Colonic mucosa (tissue), 4 donors: ENCODE measurements at regions not wholly inside any gene's neighbourhood (a gene's known extent, or its start where the extent isn't known, plus 50 kb on each side); places are given as distances from the start of the nearest gene placed in this dataset.

Experiments used
- DNase-seq: peaks from one replicate; pipeline ENCODE4 v3.0.0-alpha.2; 2020
- H3K27ac ChIP-seq: fragments of 200-600 bp; one replicate; pipeline ENCODE4 v1.8.0; 2021
- H3K27me3 ChIP-seq: fragments of 200-600 bp; one replicate; pipeline ENCODE4 v1.8.0; 2021
- H3K36me3 ChIP-seq: fragments of 200-600 bp; one replicate; pipeline ENCODE4 v1.8.0; 2021
- H3K4me1 ChIP-seq: fragments of 200-600 bp; one replicate; pipeline ENCODE4 v1.8.0; 2021; ENCODE audit warnings: mild to moderate bottlenecking
- H3K4me3 ChIP-seq: fragments of 200-600 bp; one replicate; pipeline ENCODE4 v1.8.0; 2021
- H3K9ac ChIP-seq, 2 donors: one replicate each; pipeline ENCODE4 v1.7.0; 2013; ENCODE audit warnings: control low read depth in 2 of 2, low read depth in 2 of 2, low read length in 2 of 2
- H3K9me3 ChIP-seq: fragments of 200-600 bp; one replicate; pipeline ENCODE4 v1.8.0; 2021
- intact Hi-C: fragments of 100-400 bp; cut with DNase I; formaldehyde crosslinking; loops from one replicate; pipeline ENCODE4 v1.14.1; 2022
- TF ChIP-seq, protein P1 (sequence below): fragments of 200-600 bp; IDR thresholded peaks from one replicate; pipeline ENCODE4 v1.8.0; 2022; ENCODE audit warnings: antibody characterized with exemption, mild to moderate bottlenecking
- donor health status: healthy.
- donor health status: DM: no; HTN: no; CAD: no.
- donor health status: DM: no; HTN: no; CAD: no.

DNA sequence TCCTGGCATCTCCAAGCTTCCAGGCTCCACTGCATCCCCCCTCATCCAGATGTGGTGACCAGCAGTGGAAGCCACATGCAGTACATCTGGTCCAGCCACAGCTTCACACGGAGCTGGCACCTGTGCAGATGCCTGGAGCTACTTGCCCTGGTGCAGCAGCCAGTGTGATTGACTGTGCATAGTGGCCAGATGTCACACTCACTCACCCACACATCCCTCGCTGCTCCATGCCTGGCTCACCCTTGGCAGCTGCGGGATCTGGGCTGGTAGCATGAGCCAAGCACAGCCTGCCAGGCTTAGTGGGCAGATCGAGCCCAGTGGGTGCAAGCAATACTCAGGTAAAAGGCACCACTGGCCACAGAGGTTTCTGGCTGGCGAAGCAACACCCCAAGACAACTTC lies 398.0 kb upstream of the CNTN4 start:
- Histone ChIP-seq H3K36me3 (no peaks in the 10 kb centered on the region), H3K9me3 (no peaks in the 10 kb centered on the region), H3K4me3 (no peak overlapping the region), H3K27me3 (no peaks in the 10 kb centered on the region), H3K27ac (no peak overlapping the region), H3K4me1 (no peaks in the 10 kb centered on the region), H3K9ac (no peak overlapping the region)
- DNase-seq: no peak
- TF ChIP-seq, protein P1, sequence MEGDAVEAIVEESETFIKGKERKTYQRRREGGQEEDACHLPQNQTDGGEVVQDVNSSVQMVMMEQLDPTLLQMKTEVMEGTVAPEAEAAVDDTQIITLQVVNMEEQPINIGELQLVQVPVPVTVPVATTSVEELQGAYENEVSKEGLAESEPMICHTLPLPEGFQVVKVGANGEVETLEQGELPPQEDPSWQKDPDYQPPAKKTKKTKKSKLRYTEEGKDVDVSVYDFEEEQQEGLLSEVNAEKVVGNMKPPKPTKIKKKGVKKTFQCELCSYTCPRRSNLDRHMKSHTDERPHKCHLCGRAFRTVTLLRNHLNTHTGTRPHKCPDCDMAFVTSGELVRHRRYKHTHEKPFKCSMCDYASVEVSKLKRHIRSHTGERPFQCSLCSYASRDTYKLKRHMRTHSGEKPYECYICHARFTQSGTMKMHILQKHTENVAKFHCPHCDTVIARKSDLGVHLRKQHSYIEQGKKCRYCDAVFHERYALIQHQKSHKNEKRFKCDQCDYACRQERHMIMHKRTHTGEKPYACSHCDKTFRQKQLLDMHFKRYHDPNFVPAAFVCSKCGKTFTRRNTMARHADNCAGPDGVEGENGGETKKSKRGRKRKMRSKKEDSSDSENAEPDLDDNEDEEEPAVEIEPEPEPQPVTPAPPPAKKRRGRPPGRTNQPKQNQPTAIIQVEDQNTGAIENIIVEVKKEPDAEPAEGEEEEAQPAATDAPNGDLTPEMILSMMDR: no peak
- intact Hi-C loops: no loop called here

DNA sequence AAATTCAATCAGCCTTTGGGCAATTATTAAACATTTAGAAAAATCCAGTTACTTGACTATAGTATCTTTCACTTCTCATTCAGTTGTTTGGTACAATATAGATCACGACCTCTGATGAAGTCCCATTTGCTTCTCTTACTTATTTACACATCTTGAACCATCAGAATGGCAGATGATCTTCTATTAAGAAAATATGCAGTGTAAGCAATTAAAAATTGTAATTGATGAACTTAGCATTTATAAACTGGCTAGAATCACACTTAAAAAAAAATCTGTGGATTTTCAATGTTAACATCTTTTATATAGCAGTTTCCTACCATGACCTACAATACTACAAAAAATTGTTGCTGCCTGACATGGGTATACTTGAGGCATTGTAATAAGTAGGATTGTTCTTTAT lies 395.5 kb upstream of the CNTN4 start:
- H3K9me3 ChIP-seq: no peaks in the 10 kb centered on the region
- H3K9ac ChIP-seq: no peak overlapping the region
- no peak for DNase-seq
- no peaks in the 10 kb centered on the region for H3K27me3 ChIP-seq
- intact Hi-C loops: no loop called here
- H3K36me3 ChIP-seq: no peaks in the 10 kb centered on the region
- H3K27ac ChIP-seq: no peak overlapping the region
- H3K4me3 ChIP-seq: no peak overlapping the region
- no peaks in the 10 kb centered on the region for H3K4me1 ChIP-seq
- TF ChIP-seq, protein P1: no peak

DNA sequence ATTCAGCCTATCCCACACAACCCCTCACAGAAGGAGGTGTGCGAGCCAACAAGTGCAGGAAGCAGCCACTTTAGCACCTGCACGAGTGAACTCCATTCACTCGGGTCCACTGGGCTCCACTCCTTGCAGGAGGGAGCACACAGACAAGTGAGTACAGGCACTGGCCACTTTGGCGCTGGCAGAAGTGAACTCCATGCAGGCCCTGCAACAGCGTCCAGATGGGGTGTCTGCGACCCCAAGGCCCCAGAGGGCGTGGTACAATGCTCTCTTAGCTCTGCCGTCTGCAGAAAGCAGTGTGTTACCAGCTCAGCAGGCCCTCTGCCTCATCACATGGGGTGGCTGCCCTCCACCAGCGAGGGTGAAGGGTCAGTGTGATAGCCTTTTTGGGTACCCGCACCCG lies 388.0 kb upstream of the CNTN4 start:
- Histone ChIP-seq H3K4me3 (no peak overlapping the region), H3K9ac (no peak overlapping the region), H3K36me3 (no peaks in the 10 kb centered on the region), H3K4me1 (no peaks in the 10 kb centered on the region), H3K27ac (no peak overlapping the region), H3K27me3 (no peaks in the 10 kb centered on the region), H3K9me3 (no peaks in the 10 kb centered on the region)
- intact Hi-C loops: no loop called here
- DNase-seq: no peak
- TF ChIP-seq, protein P1: no peak

DNA sequence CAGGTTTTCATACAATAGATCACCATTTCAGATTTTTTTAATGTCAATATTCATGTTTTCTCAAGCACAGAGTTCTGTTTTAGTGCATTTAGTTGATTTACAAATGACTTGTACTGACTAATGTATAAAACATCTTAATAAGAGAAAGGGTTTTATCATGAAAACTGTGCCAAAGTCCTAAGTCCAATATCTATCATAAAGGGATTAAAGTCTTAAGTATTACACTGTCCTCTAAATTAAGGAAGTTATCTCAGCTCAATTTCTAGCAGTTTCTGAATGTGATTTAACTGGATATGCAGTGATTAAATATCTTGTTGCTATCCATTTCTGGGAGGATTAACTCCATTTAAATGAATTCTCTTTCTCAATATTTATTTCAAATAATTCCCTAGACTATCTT lies 381.1 kb upstream of the CNTN4 start:
- intact Hi-C loops: no loop called here
- no peak for DNase-seq
- no peak overlapping the region for H3K27ac ChIP-seq
- H3K9ac ChIP-seq: no peak overlapping the region
- no peaks in the 10 kb centered on the region for H3K27me3 ChIP-seq
- no peaks in the 10 kb centered on the region for H3K36me3 ChIP-seq
- no peaks in the 10 kb centered on the region for H3K9me3 ChIP-seq
- TF ChIP-seq, protein P1: no peak
- H3K4me3 ChIP-seq: no peak overlapping the region
- H3K4me1 ChIP-seq: no peaks in the 10 kb centered on the region

DNA sequence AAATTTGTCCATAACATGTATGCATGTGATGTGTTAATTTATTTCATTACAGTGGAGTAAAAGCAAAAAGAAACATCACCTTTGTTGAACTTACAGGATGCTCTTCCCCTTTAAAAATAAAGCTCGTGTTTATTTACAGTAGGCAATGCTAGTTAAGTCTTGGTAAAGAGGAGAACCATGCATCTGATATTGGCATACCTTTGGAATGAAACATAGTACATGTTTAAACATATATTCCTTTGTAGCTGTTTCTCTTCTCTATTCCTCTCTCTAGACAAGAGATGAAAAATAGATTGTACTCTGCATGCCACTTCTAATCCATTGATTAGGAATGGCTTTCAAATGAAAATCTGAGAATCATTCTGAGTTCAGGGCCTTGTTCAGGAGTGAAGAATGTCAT lies 374.9 kb upstream of the CNTN4 start:
- intact Hi-C loops: no loop called here
- no peak for DNase-seq
- Histone ChIP-seq H3K9ac (no peak overlapping the region), H3K4me1 (no peaks in the 10 kb centered on the region), H3K36me3 (no peaks in the 10 kb centered on the region), H3K4me3 (no peak overlapping the region), H3K9me3 (no peaks in the 10 kb centered on the region), H3K27me3 (no peaks in the 10 kb centered on the region), H3K27ac (no peak overlapping the region)
- TF ChIP-seq, protein P1: no peak

DNA sequence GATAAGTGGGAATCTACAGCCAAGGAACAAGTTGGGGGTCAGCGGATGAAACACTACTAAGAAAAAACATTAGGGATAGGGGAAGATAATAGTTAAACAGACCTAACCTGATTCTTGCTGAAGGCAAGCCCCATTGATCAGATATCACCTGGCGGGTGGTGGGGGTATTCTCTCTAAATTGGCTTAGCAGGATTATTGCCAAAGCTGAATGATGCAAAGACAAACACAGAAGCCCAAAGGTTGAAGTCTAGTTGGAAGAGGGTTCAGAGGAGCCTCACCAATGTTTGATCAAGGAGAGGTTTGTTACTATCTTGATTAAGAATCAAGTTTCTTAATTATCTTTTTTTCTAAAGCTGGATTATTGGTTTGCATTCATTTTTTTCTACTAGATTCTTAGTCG lies 371.9 kb upstream of the CNTN4 start:
- H3K9me3 ChIP-seq: no peaks in the 10 kb centered on the region
- H3K4me1 ChIP-seq: no peaks in the 10 kb centered on the region
- no peak for DNase-seq
- H3K36me3 ChIP-seq: no peaks in the 10 kb centered on the region
- H3K27me3 ChIP-seq: no peaks in the 10 kb centered on the region
- no peak overlapping the region for H3K27ac ChIP-seq
- intact Hi-C loops: no loop called here
- H3K9ac ChIP-seq: no peak overlapping the region
- no peak overlapping the region for H3K4me3 ChIP-seq
- TF ChIP-seq, protein P1: no peak
